ENCODE measurements at regions not wholly inside any gene's neighbourhood (a gene's known extent, or its start where the extent isn't known, plus 50 kb on each side); places are given as distances from the start of the nearest gene placed in this dataset.

GRCh38 chr14:98237939-98238338 lies 1034.1 kb downstream of the BCL11B start:
- H3K4me1 Mint-ChIP-seq (ENCODE audit: low read depth in 2 of 2): peaks cover 4 to 13% of the 10 kb centered on the region in 2 donors
- no peak overlapping the region for H3K27ac Mint-ChIP-seq
- H3K9me3 Mint-ChIP-seq: no peaks in the 10 kb centered on the region
- no peak overlapping the region for H3K4me3 Mint-ChIP-seq
- no peaks in the 10 kb centered on the region for H3K27me3 Mint-ChIP-seq
- H3K36me3 Mint-ChIP-seq (ENCODE audit: insufficient read depth): no peaks in the 10 kb centered on the region
- DNase-seq (no peak), ATAC-seq (replicated peaks) (no peak)

GRCh38 chr14:98240376-98240775 lies 1031.6 kb downstream of the BCL11B start:
- Mint-ChIP-seq H3K4me3 (no peak overlapping the region), H3K27me3 (no peaks in the 10 kb centered on the region), H3K36me3 (ENCODE audit: insufficient read depth) (no peaks in the 10 kb centered on the region), H3K9me3 (no peaks in the 10 kb centered on the region), H3K4me1 (ENCODE audit: low read depth in 2 of 2) (peaks cover 5 to 18% of the 10 kb centered on the region in 2 donors), H3K27ac (no peak overlapping the region)
- ATAC-seq (replicated peaks) (no peak), DNase-seq (no peak)

- no peak overlapping the region for H3K27ac Mint-ChIP-seq
- peaks cover 3 to 18% of the 10 kb centered on the region in 2 donors for H3K4me1 Mint-ChIP-seq (ENCODE audit: low read depth in 2 of 2)
- no peaks in the 10 kb centered on the region for H3K9me3 Mint-ChIP-seq
- H3K27me3 Mint-ChIP-seq: no peaks in the 10 kb centered on the region
- H3K36me3 Mint-ChIP-seq (ENCODE audit: insufficient read depth): no peaks in the 10 kb centered on the region
- no peak overlapping the region for H3K4me3 Mint-ChIP-seq
- DNase-seq: no peak
- ATAC-seq (replicated peaks): no peak
Measured at GRCh38 chr14:98242903-98243302, 1029.1 kb downstream of the BCL11B start.

- H3K27me3 Mint-ChIP-seq: no peaks in the 10 kb centered on the region
- ATAC-seq (replicated peaks): no peak
- H3K9me3 Mint-ChIP-seq: no peaks in the 10 kb centered on the region
- H3K27ac Mint-ChIP-seq: no peak overlapping the region
- peaks cover 3 to 18% of the 10 kb centered on the region in 2 donors for H3K4me1 Mint-ChIP-seq (ENCODE audit: low read depth in 2 of 2)
- DNase-seq: no peak
- no peak overlapping the region for H3K4me3 Mint-ChIP-seq
- no peaks in the 10 kb centered on the region for H3K36me3 Mint-ChIP-seq (ENCODE audit: insufficient read depth)
Measured at GRCh38 chr14:98243332-98243731, 1028.7 kb downstream of the BCL11B start.

GRCh38 chr14:98244162-98244948 lies 1027.6 kb downstream of the BCL11B start:
- Mint-ChIP-seq H3K4me1 (ENCODE audit: low read depth in 2 of 2) (peaks cover 3 to 13% of the 10 kb centered on the region in 2 donors), H3K9me3 (no peaks in the 10 kb centered on the region), H3K27me3 (no peaks in the 10 kb centered on the region), H3K4me3 (no peak overlapping the region), H3K27ac (peak overlapping the region in 1 of 2 donors; percentile 36), H3K36me3 (ENCODE audit: insufficient read depth) (no peaks in the 10 kb centered on the region)
- ATAC-seq (replicated peaks) (no peak), DNase-seq (no peak)

GRCh38 chr14:98244966-98245569 lies 1026.9 kb downstream of the BCL11B start:
- peaks cover 4 to 10% of the 10 kb centered on the region in 2 donors for H3K4me1 Mint-ChIP-seq (ENCODE audit: low read depth in 2 of 2)
- H3K27me3 Mint-ChIP-seq: no peaks in the 10 kb centered on the region
- H3K4me3 Mint-ChIP-seq: no peak overlapping the region
- H3K36me3 Mint-ChIP-seq (ENCODE audit: insufficient read depth): no peaks in the 10 kb centered on the region
- no peak for DNase-seq
- no peak for ATAC-seq (replicated peaks)
- H3K27ac Mint-ChIP-seq: no peak overlapping the region
- no peaks in the 10 kb centered on the region for H3K9me3 Mint-ChIP-seq

GRCh38 chr14:98249057-98249456 lies 1022.9 kb downstream of the BCL11B start:
- Mint-ChIP-seq H3K27ac (no peak overlapping the region), H3K4me1 (ENCODE audit: low read depth in 2 of 2) (peaks cover 15 to 16% of the 10 kb centered on the region in 2 donors)
- ATAC-seq (replicated peaks): no peak

GRCh38 chr14:98249476-98249875 lies 1022.5 kb downstream of the BCL11B start:
- Mint-ChIP-seq H3K9me3 (no peaks in the 10 kb centered on the region), H3K27me3 (no peaks in the 10 kb centered on the region), H3K36me3 (ENCODE audit: insufficient read depth) (no peaks in the 10 kb centered on the region), H3K4me1 (ENCODE audit: low read depth in 2 of 2) (peaks cover 10 to 14% of the 10 kb centered on the region in 2 donors), H3K27ac (no peak overlapping the region), H3K4me3 (no peak overlapping the region)
- no peak for DNase-seq
- no peak for ATAC-seq (replicated peaks)

More at GRCh38 chr14:98249057-98249456, 1022.9 kb downstream of the BCL11B start:
- no peaks in the 10 kb centered on the region for H3K36me3 Mint-ChIP-seq (ENCODE audit: insufficient read depth)
- H3K4me3 Mint-ChIP-seq: no peak overlapping the region
- no peaks in the 10 kb centered on the region for H3K27me3 Mint-ChIP-seq
- no peak for DNase-seq
- no peaks in the 10 kb centered on the region for H3K9me3 Mint-ChIP-seq

- H3K4me3 Mint-ChIP-seq: no peak overlapping the region
- no peaks in the 10 kb centered on the region for H3K9me3 Mint-ChIP-seq
- no peaks in the 10 kb centered on the region for H3K36me3 Mint-ChIP-seq (ENCODE audit: insufficient read depth)
- ATAC-seq (replicated peaks) (no peak), DNase-seq (no peak)
- no peaks in the 10 kb centered on the region for H3K27me3 Mint-ChIP-seq
- H3K4me1 Mint-ChIP-seq (ENCODE audit: low read depth in 2 of 2): peaks cover 8 to 13% of the 10 kb centered on the region in 2 donors
- peak overlapping the region in 1 of 2 donors; percentile 66 for H3K27ac Mint-ChIP-seq
Measured at GRCh38 chr14:98252820-98253219, 1019.2 kb downstream of the BCL11B start.

- Mint-ChIP-seq H3K9me3 (no peaks in the 10 kb centered on the region), H3K4me1 (ENCODE audit: low read depth in 2 of 2) (peaks cover 0 to 4% of the 10 kb centered on the region in 2 donors), H3K36me3 (ENCODE audit: insufficient read depth) (no peaks in the 10 kb centered on the region), H3K4me3 (no peak overlapping the region), H3K27ac (no peak overlapping the region), H3K27me3 (no peaks in the 10 kb centered on the region)
- ATAC-seq (replicated peaks) (no peak), DNase-seq (no peak)
Measured at GRCh38 chr14:98259881-98260280, 1012.1 kb downstream of the BCL11B start.

GRCh38 chr14:98262566-98262965 lies 1009.4 kb downstream of the BCL11B start:
- ATAC-seq (replicated peaks) (no peak), DNase-seq (no peak)
- H3K9me3 Mint-ChIP-seq: no peaks in the 10 kb centered on the region
- H3K4me1 Mint-ChIP-seq (ENCODE audit: low read depth in 2 of 2): peaks cover 0 to 8% of the 10 kb centered on the region in 2 donors
- H3K27me3 Mint-ChIP-seq: no peaks in the 10 kb centered on the region
- H3K36me3 Mint-ChIP-seq (ENCODE audit: insufficient read depth): no peaks in the 10 kb centered on the region
- H3K27ac Mint-ChIP-seq: no peak overlapping the region
- no peak overlapping the region for H3K4me3 Mint-ChIP-seq

GRCh38 chr14:98269533-98269932 lies 1002.5 kb downstream of the BCL11B start:
- Mint-ChIP-seq H3K4me3 (no peak overlapping the region), H3K4me1 (ENCODE audit: low read depth in 2 of 2) (peaks cover 0 to 10% of the 10 kb centered on the region in 2 donors), H3K36me3 (ENCODE audit: insufficient read depth) (no peaks in the 10 kb centered on the region), H3K27ac (no peak overlapping the region), H3K9me3 (no peaks in the 10 kb centered on the region), H3K27me3 (no peaks in the 10 kb centered on the region)
- ATAC-seq (replicated peaks): no peak
- no peak for DNase-seq

GRCh38 chr14:98270201-98270600 lies 1001.8 kb downstream of the BCL11B start:
- H3K4me3 Mint-ChIP-seq: no peak overlapping the region
- H3K36me3 Mint-ChIP-seq (ENCODE audit: insufficient read depth): no peaks in the 10 kb centered on the region
- DNase-seq (no peak), ATAC-seq (replicated peaks) (no peak)
- no peaks in the 10 kb centered on the region for H3K27me3 Mint-ChIP-seq
- no peaks in the 10 kb centered on the region for H3K9me3 Mint-ChIP-seq
- no peak overlapping the region for H3K27ac Mint-ChIP-seq
- peaks cover 0 to 10% of the 10 kb centered on the region in 2 donors for H3K4me1 Mint-ChIP-seq (ENCODE audit: low read depth in 2 of 2)

- peaks cover 0 to 6% of the 10 kb centered on the region in 2 donors for H3K4me1 Mint-ChIP-seq (ENCODE audit: low read depth in 2 of 2)
- no peak overlapping the region for H3K4me3 Mint-ChIP-seq
- no peak overlapping the region for H3K27ac Mint-ChIP-seq
- DNase-seq: no peak
- no peaks in the 10 kb centered on the region for H3K27me3 Mint-ChIP-seq
- no peaks in the 10 kb centered on the region for H3K36me3 Mint-ChIP-seq (ENCODE audit: insufficient read depth)
- ATAC-seq (replicated peaks): no peak
- H3K9me3 Mint-ChIP-seq: no peaks in the 10 kb centered on the region
Measured at GRCh38 chr14:98274596-98274995, 997.4 kb downstream of the BCL11B start.
